SK-N-SH (cell line): ENCODE measurements at regions not wholly inside any gene's neighbourhood (a gene's known extent, or its start where the extent isn't known, plus 50 kb on each side); places are given as distances from the start of the nearest gene placed in this dataset.

Experiments
- CTCF ChIA-PET: fragments of 300-600, 350-600 bp; formaldehyde crosslinking; extraction: SDS; loops from one replicate; lab custom pipeline; 2021; lab: Yijun Ruan, JAX
- POLR2A ChIA-PET: fragments of 350-600 bp; sonication (Branson Sonifier 250); formaldehyde crosslinking; extraction: SDS; loops from one replicate; lab custom pipeline; 2020; ENCODE audit warnings: antibody characterized with exemption, inconsistent platforms; lab: Yijun Ruan, JAX
- DNase-seq: peaks from one replicate; pipeline ENCODE4 v3.0.0; 2012
- H2AFZ ChIP-seq: fragments of 200-600 bp; sonication (generic); 2 replicates; pipeline ENCODE4 v1.8.1; 2016; ENCODE audit warnings: antibody characterized with exemption, mild to moderate bottlenecking, low read depth
- H3F3A ChIP-seq: fragments of 200-600 bp; sonication (generic); replicated peaks from 2 replicates; pipeline ENCODE3; 2016; ENCODE audit warnings: antibody characterized with exemption, mild to moderate bottlenecking; ENCODE audit not compliant: insufficient read depth
- H3K27ac ChIP-seq, 2 experiments: fragments of 200-500 bp in 1 of 2; fragments of 200-600 bp in 1 of 2; sonication (Bioruptor generic) in 1 of 2; sonication (generic), shearing (Covaris generic) in 1 of 2; 2 replicates each; pipeline versions ENCODE4 v1.5.1 to v1.6.1; 2014 to 2016; ENCODE audit warnings: low read depth in 2 of 2, inconsistent platforms in 1 of 2, low read length in 1 of 2, mild to moderate bottlenecking in 1 of 2, mixed read lengths in 1 of 2
- H3K27me3 ChIP-seq: fragments of 200-600 bp; sonication (generic), shearing (Covaris generic); 2 replicates; pipeline ENCODE4 v1.6.1; 2016; ENCODE audit warnings: mixed run types; ENCODE audit not compliant: insufficient read depth
- H3K36me3 ChIP-seq, 2 experiments: fragments of 200-500 bp in 1 of 2; fragments of 200-600 bp in 1 of 2; sonication (Bioruptor generic) in 1 of 2; sonication (generic) in 1 of 2; replicated peaks in 1 of 2; 2 replicates each; pipeline versions ENCODE3 to v1.5.1; 2014 to 2016; ENCODE audit warnings: low read length in 1 of 2, mild to moderate bottlenecking in 1 of 2; ENCODE audit not compliant: insufficient read depth in 2 of 2, control insufficient read depth in 1 of 2
- H3K4me1 ChIP-seq, 2 experiments: fragments of 200-500 bp in 1 of 2; fragments of 200-600 bp in 1 of 2; sonication (Bioruptor generic) in 1 of 2; sonication (generic), shearing (Covaris generic) in 1 of 2; 2 replicates each; pipeline versions ENCODE4 v1.5.1 to v1.6.1; 2014 to 2016; ENCODE audit warnings: low read depth in 1 of 2, low read length in 1 of 2, mixed run types in 1 of 2; ENCODE audit not compliant: insufficient read depth in 2 of 2, control insufficient read depth in 1 of 2
- H3K4me2 ChIP-seq: fragments of 200-600 bp; sonication (generic), shearing (Covaris generic); 2 replicates; pipeline ENCODE4 v1.6.1; 2017; ENCODE audit warnings: mixed run types
- H3K4me3 ChIP-seq, 2 experiments: fragments of 200-500 bp in 1 of 2; fragments of 200-600 bp in 1 of 2; sonication (Bioruptor generic) in 1 of 2; sonication (generic), shearing (Covaris generic) in 1 of 2; 2 replicates each; pipeline versions ENCODE4 v1.5.1 to v1.8.1; 2014 to 2016; ENCODE audit warnings: low read depth in 2 of 2, inconsistent platforms in 1 of 2, low read length in 1 of 2, mild to moderate bottlenecking in 1 of 2, mixed read lengths in 1 of 2, moderate library complexity in 1 of 2
- H3K79me2 ChIP-seq: fragments of 200-600 bp; sonication (generic); 2 replicates; pipeline ENCODE4 v1.8.1; 2017; ENCODE audit warnings: mild to moderate bottlenecking; ENCODE audit not compliant: insufficient read depth
- H3K9ac ChIP-seq: fragments of 200-600 bp; sonication (generic); 2 replicates; pipeline ENCODE4 v1.6.1; 2017; ENCODE audit warnings: mixed run types
- H3K9me2 ChIP-seq: fragments of 200-600 bp; sonication (generic); 2 replicates; pipeline ENCODE4 v1.6.1; 2017; ENCODE audit warnings: mixed run types
- H3K9me3 ChIP-seq: fragments of 200-600 bp; sonication (generic); 2 replicates; pipeline ENCODE4 v1.6.1; 2017; ENCODE audit warnings: mixed run types, mild to moderate bottlenecking, moderate library complexity
- H4K20me1 ChIP-seq: fragments of 200-600 bp; sonication (generic); 2 replicates; pipeline ENCODE4 v1.6.1; 2017; ENCODE audit warnings: mild to moderate bottlenecking, mixed run types; ENCODE audit not compliant: insufficient read depth
- CHD2 ChIP-seq: fragments of 150-350 bp; IDR thresholded peaks from 2 replicates; pipeline ENCODE4 v1.6.1; 2018; ENCODE audit warnings: low read length; ENCODE audit not compliant: partially characterized antibody
- CTCF ChIP-seq: fragments of 200-600 bp; sonication (generic); IDR thresholded peaks from 2 replicates; pipeline ENCODE4 v1.6.1; 2017; ENCODE audit warnings: antibody characterized with exemption, mild to moderate bottlenecking, moderate library complexity
- FOSL2 ChIP-seq: IDR thresholded peaks from 2 replicates; pipeline ENCODE4 v1.4.0; 2012; ENCODE audit warnings: low read depth, mild to moderate bottlenecking, moderate library complexity, borderline replicate concordance
- GATA2 ChIP-seq: sonication (generic); formaldehyde crosslinking; IDR thresholded peaks from 2 replicates; pipeline ENCODE4 v1.5.0; 2020; ENCODE audit warnings: mild to moderate bottlenecking, missing genetic modification reagents
- IRF3 ChIP-seq: fragments of 150-350 bp; IDR thresholded peaks from 2 replicates; pipeline ENCODE4 v1.6.1; 2016; ENCODE audit warnings: mild to moderate bottlenecking, low read depth, low read length
- MAX ChIP-seq: IDR thresholded peaks from 2 replicates; pipeline ENCODE4 v1.4.0; 2012; ENCODE audit warnings: low read depth
- MEF2A ChIP-seq: IDR thresholded peaks from 2 replicates; pipeline ENCODE4 v1.4.0; 2012; ENCODE audit warnings: low read depth, borderline replicate concordance
- MXI1 ChIP-seq: IDR thresholded peaks from 2 replicates; pipeline ENCODE4 v1.6.1; 2012; ENCODE audit warnings: mild to moderate bottlenecking, low read depth, low read length, improper control_type of control experiment
- NFIC ChIP-seq: IDR thresholded peaks from 2 replicates; pipeline ENCODE4 v1.4.0; 2012; ENCODE audit warnings: borderline replicate concordance
- NRF1 ChIP-seq: IDR thresholded peaks from 2 replicates; pipeline ENCODE4 v1.6.1; 2012; ENCODE audit warnings: low read depth, mild to moderate bottlenecking, low read length
- PBX3 ChIP-seq: IDR thresholded peaks from 2 replicates; pipeline ENCODE4; 2012
- POLR2AphosphoS5 ChIP-seq: IDR thresholded peaks from 2 replicates; pipeline ENCODE4 v1.6.1; 2012; ENCODE audit warnings: low read depth, low read length
- RAD21 ChIP-seq: IDR thresholded peaks from 2 replicates; pipeline ENCODE4 v1.6.1; 2012; ENCODE audit warnings: mild to moderate bottlenecking, low read length
- RCOR1 ChIP-seq: fragments of 150-350 bp; IDR thresholded peaks from 2 replicates; pipeline ENCODE4 v1.6.1; 2017; ENCODE audit warnings: antibody characterized with exemption, low read length
- RXRA ChIP-seq: IDR thresholded peaks from 2 replicates; pipeline ENCODE4 v1.4.0; 2012; ENCODE audit warnings: low read depth, mild to moderate bottlenecking, borderline replicate concordance
- SIN3A ChIP-seq: IDR thresholded peaks from 2 replicates; pipeline ENCODE4 v1.6.1; 2012; ENCODE audit warnings: low read depth, mild to moderate bottlenecking, low read length, moderate library complexity, borderline replicate concordance
- TCF12 ChIP-seq: IDR thresholded peaks from 2 replicates; pipeline ENCODE4 v1.4.0; 2012
- USF1 ChIP-seq: IDR thresholded peaks from 2 replicates; pipeline ENCODE4 v1.4.0; 2012; ENCODE audit warnings: low read depth, borderline replicate concordance
- ZBTB33 ChIP-seq: IDR thresholded peaks from 2 replicates; pipeline ENCODE4 v1.4.0; 2012; ENCODE audit warnings: low read depth, borderline replicate concordance
- WGBS: methylation state at CpG from one replicate; pipeline ENCODE4 v1.1.6; 2017; ENCODE audit warnings: low lambda C conversion rate; 5-methylcytosine and 5-hydroxymethylcytosine counted together

- DNase-seq = peak; percentile 2
- Histone ChIP-seq H3K9ac (no peak overlapping the region), H3K36me3 (no peaks in the 10 kb centered on the region), H3K9me2 (no peaks in the 10 kb centered on the region), H3K27ac (no peak overlapping the region), H3K9me3 (no peaks in the 10 kb centered on the region), H3K4me3 (no peak overlapping the region), H4K20me1 (no peaks in the 10 kb centered on the region), H3K4me2 (no peak overlapping the region), H2AFZ (no peak overlapping the region), H3F3A (no peaks in the 10 kb centered on the region), H3K27me3 (no peaks in the 10 kb centered on the region), H3K4me1 (no peaks in the 10 kb centered on the region; a peak in 1 of 4 replicates), H3K79me2 (no peaks in the 10 kb centered on the region)
- POLR2A ChIA-PET = no interaction called here
- no peak for TF ChIP-seq TCF12
- TF ChIP-seq RAD21 = no peak
- TF ChIP-seq MAX = no peak
- no peak for TF ChIP-seq CHD2
- TF ChIP-seq CTCF = no peak
- TF ChIP-seq USF1 = no peak
- TF ChIP-seq MEF2A = no peak
- no peak for TF ChIP-seq FOSL2
- no peak for TF ChIP-seq MXI1
- TF ChIP-seq POLR2AphosphoS5 = no peak
- CTCF ChIA-PET = interaction anchor here (0.6 kb wide), 1 partner anchor 13 kb away, joined by 3 read pairs; no protein-coding TSS in a partner anchor
Measured at GRCh38 chr4:30783751-30784150, 63.6 kb downstream of the PCDH7 start.

GRCh38 chr4:30789219-30789671 is 69.1 kb downstream of the PCDH7 start:
- CTCF ChIA-PET = no interaction called here
- 27% methylated on average over 2 of the region's 2 CpGs for WGBS
- TF ChIP-seq RAD21 = no peak
- no peak for TF ChIP-seq PBX3
- TF ChIP-seq RXRA = no peak
- TF ChIP-seq RCOR1 = no peak
- no peak for TF ChIP-seq ZBTB33
- no peak for TF ChIP-seq GATA2
- TF ChIP-seq POLR2AphosphoS5 = no peak
- TF ChIP-seq MAX = no peak
- TF ChIP-seq IRF3 = no peak
- no peak for TF ChIP-seq MXI1
- TF ChIP-seq NRF1 = no peak
- no peak for TF ChIP-seq SIN3A
- TF ChIP-seq NFIC = no peak

More at GRCh38 chr4:30789219-30789671, 69.1 kb downstream of the PCDH7 start:
- H2AFZ ChIP-seq = no peak overlapping the region
- no peak overlapping the region for H3K4me2 ChIP-seq
- no peak for DNase-seq
- H3K36me3 ChIP-seq = no peaks in the 10 kb centered on the region
- no peaks in the 10 kb centered on the region; a peak in 2 of 4 replicates for H3K4me1 ChIP-seq
- H3K9ac ChIP-seq = no peak overlapping the region
- H3F3A ChIP-seq = no peaks in the 10 kb centered on the region
- H3K79me2 ChIP-seq = no peaks in the 10 kb centered on the region
- no peaks in the 10 kb centered on the region for H3K27me3 ChIP-seq
- no peak overlapping the region for H3K27ac ChIP-seq
- no peaks in the 10 kb centered on the region for H3K9me2 ChIP-seq
- POLR2A ChIA-PET = no interaction called here
- H3K9me3 ChIP-seq = no peaks in the 10 kb centered on the region
- H4K20me1 ChIP-seq = no peaks in the 10 kb centered on the region
- no peak overlapping the region for H3K4me3 ChIP-seq
